GM12864 (cell line): ENCODE measurements at regions not wholly inside any gene's neighbourhood (a gene's known extent, or its start where the extent isn't known, plus 50 kb on each side); places are given as distances from the start of the nearest gene placed in this dataset.

Experiments
- DNase-seq: peaks from one replicate; pipeline ENCODE4 v3.0.0-alpha.2; 2011; ENCODE audit warnings: low read depth
- H3K4me3 ChIP-seq: 2 replicates; pipeline ENCODE4 v1.5.1; 2011; ENCODE audit warnings: mild to moderate bottlenecking, low read depth, low read length, control low read depth
- CTCF ChIP-seq: IDR thresholded peaks from 2 replicates; pipeline ENCODE4 v1.5.1; 2011; ENCODE audit warnings: low read depth, mild to moderate bottlenecking, moderate library complexity, low read length, control low read depth, inconsistent platforms; ENCODE audit errors: missing control alignments

GRCh38 chr20:10868299-10868698, 194.5 kb upstream of the JAG1 start:
- no peak for TF ChIP-seq CTCF
- no peak overlapping the region for H3K4me3 ChIP-seq
- no peak for DNase-seq

- H3K4me3 ChIP-seq = no peak overlapping the region
- DNase-seq = no peak
- TF ChIP-seq CTCF = no peak
Measured at GRCh38 chr20:10873026-10873425, 199.2 kb upstream of the JAG1 start.

DNA sequence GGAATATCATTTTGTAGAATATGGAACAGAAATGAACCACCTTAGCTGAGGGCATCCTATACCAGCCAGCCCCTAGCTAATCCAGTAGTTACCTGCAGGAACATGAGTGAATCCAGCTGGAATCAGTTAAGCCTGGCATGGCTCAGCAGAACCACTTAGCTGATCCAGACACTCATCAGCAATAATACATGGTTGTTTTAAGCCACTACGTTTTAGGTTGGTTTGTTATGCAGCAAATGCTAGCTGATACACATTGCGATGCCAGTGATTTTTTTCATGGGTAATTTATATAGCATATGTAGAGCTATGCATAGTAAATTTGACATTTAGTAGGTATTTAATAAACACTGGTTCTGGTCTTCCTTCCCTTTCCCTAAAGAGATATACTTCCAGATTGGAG, 201.9 kb upstream of the JAG1 start:
- no peak for DNase-seq
- H3K4me3 ChIP-seq = no peak overlapping the region
- TF ChIP-seq CTCF = no peak

DNA sequence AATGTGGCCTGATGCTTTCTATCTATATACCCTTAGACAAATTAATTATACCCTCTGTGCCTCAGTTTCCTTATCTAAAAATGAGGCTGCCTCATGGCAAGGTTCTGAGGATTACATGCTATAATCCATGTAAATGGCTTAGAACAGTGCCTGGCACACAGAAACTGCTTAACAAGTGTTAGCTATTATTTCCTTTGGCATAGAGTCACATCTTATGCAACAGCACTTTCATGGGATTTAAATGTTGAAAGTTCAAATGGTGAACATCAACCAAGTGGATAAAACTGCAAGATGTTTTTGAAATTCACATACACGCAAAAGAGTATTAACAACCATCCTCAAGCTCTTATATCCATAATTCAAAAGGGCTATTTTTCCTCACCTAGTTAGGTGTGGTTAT, 202.8 kb upstream of the JAG1 start:
- no peak for DNase-seq
- no peak for TF ChIP-seq CTCF
- H3K4me3 ChIP-seq = no peak overlapping the region

GRCh38 chr20:10877342-10877741, 203.5 kb upstream of the JAG1 start:
- no peak for TF ChIP-seq CTCF
- no peak for DNase-seq
- H3K4me3 ChIP-seq = no peak overlapping the region

DNA sequence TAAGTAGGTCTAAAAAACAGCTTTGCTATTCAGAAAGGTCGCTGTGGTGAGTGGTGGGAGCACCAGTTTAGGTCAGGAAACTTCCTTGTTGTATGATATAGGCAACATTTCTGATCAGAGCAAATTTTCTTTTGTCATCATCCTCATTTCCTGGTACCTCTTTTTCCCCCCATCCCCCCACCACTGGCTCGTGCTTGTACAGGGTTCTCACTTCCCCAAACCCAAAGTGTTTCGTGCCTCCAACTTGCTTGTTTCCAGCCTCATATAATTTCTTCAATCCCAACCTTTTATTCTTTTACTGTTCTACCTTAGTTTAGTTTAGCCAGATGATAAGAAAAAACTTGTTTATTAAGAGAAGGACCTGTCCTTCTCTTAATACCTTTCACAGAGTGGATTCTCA, 209.4 kb upstream of the JAG1 start:
- TF ChIP-seq CTCF = no peak
- DNase-seq = no peak

DNA sequence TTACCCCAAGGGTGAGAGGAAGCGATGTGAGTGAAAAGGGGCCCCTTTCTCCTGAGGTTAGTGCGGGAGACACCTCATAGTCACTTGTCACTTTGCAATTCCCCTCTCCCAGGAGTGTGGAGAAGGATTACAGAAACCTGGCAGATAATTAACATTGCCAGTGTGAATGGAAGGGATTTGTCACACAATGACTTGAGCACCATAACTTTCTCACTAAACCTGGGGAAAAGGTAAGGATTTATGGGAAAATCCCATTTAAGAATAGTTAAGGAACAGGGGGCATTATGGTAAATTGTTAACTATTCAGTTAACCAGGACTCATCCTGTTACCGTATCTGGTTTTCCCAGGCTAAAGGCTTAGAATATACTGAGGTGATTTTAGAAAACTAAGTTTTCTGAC, 219.5 kb upstream of the JAG1 start:
- no peak overlapping the region for H3K4me3 ChIP-seq
- no peak for TF ChIP-seq CTCF
- DNase-seq = no peak

More for the DNA sequence above, 209.4 kb upstream of the JAG1 start:
- H3K4me3 ChIP-seq = no peak overlapping the region
